Lower leg skin (tissue), 4 donors: ENCODE measurements at regions not wholly inside any gene's neighbourhood (a gene's known extent, or its start where the extent isn't known, plus 50 kb on each side); places are given as distances from the start of the nearest gene placed in this dataset.

Experiments used
- DNase-seq, 2 donors: peaks; one replicate each; pipeline ENCODE4 v3.0.0-alpha.2; 2019; ENCODE audit warnings: low spot score in 2 of 2
- H3K4me3 ChIP-seq: fragments of 200-600 bp; sonication (generic); 2 replicates; pipeline ENCODE4 v1.5.1; 2017; ENCODE audit warnings: mild to moderate bottlenecking, low read depth; ENCODE audit not compliant: poor library complexity, severe bottlenecking
- CTCF ChIP-seq, 3 donors: fragments of 450-650 bp; IDR thresholded peaks; one replicate each; pipeline ENCODE4 v1.5.1; 2016; ENCODE audit warnings: antibody characterized with exemption in 3 of 3, mild to moderate bottlenecking in 3 of 3, moderate library complexity in 2 of 3
- POLR2A ChIP-seq, 2 donors: fragments of 450-650 bp; IDR thresholded peaks; one replicate each; pipeline ENCODE4 v1.6.1; 2016 to 2017; ENCODE audit warnings: antibody characterized with exemption in 2 of 2, mild to moderate bottlenecking in 1 of 2, moderate library complexity in 1 of 2
- WGBS, 2 donors: methylation state at CpG; one replicate each; pipeline ENCODE4 v1.1.5; 2018; 5-methylcytosine and 5-hydroxymethylcytosine counted together
- intact Hi-C: fragments of 100-400 bp; cut with DNase I; formaldehyde crosslinking; loops from one replicate; pipeline ENCODE4 v1.15.0; 2023; ENCODE audit warnings: low total_unique reads

DNA sequence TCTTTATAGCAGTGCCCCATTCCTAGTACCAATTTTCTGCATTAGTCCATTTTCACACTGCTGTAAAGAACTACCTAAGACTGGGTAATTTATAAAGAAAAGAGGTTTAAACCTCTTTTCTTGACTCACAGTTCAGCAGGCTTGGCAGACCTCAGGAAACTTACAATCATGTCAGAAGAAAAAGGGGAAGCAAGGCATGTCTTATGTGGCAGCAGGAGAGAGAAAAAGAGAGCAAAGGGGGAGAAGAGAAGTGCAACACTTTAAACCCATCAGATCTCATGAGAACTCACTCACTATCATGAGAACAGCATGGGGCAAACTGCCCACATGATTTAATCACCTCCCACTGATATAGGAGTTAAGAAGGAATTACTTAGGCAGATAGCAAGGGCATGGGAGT, 101.6 kb upstream of the PLEKHG7 start:
- TF ChIP-seq CTCF (IDR thresholded peaks at IDR 0.05) (no peak), POLR2A (IDR thresholded peaks at IDR 0.05) (no peak)
- no peak overlapping the region for H3K4me3 ChIP-seq
- intact Hi-C loops, result no loop called here
- no peak for DNase-seq

- intact Hi-C loops, result no loop called here
- WGBS, 2 donors, result 90 to 100% methylated on average over 1 of the region's 1 CpG
- DNase-seq, result no peak
- TF ChIP-seq POLR2A (IDR thresholded peaks at IDR 0.05) (no peak), CTCF (IDR thresholded peaks at IDR 0.05) (no peak)
- H3K4me3 ChIP-seq, result no peak overlapping the region
Observed at GRCh38 chr12:92600052-92600451, 102.7 kb upstream of the PLEKHG7 start.

DNA sequence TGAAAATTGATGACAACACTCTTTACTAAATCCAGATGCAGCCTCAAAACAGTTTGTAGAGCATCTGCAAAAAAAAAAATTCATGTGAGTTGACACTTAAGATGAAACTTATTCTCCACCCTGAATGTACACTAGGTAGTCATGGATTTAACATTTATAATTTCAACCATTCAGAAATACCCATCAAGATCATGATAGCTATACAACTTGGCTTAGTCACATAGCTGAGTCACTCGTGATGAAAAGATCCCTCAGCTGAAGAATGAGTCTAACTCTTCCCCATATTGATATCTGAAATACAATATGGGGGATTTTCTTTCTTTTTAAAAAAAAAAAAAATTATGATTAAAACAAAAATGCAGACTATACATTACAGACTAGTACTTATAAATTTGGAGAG, 104.8 kb upstream of the PLEKHG7 start:
- no peak for DNase-seq
- intact Hi-C loops, result no loop called here
- no peak for TF ChIP-seq CTCF (IDR thresholded peaks at IDR 0.05)
- TF ChIP-seq POLR2A (IDR thresholded peaks at IDR 0.05), result no peak
- 44% methylated on average over 1 of the region's 1 CpG for WGBS, 2 donors
- H3K4me3 ChIP-seq, result no peak overlapping the region

DNA sequence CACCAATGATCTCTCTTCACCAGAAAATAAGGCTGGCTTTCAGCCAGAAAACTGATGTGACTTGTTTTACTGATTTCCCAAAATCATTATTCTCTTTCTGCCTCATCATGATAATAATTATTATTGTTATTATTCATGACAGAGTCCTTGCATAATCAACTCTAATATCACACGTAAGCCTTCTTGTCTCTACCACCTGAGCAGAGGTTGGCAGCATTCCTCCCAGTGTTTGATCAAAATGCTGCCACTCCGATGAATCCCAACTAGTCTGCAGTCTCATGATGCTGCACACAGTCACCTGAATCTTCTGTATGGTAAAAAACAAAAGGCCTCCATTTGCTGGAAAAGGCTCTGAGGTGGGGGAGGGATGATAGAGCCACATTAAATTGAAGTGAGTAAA, 105.7 kb upstream of the PLEKHG7 start:
- 38 to 57% methylated on average over 2 of the region's 2 CpGs for WGBS, 2 donors
- H3K4me3 ChIP-seq, result no peak overlapping the region
- intact Hi-C loops, result no loop called here
- no peak for DNase-seq
- TF ChIP-seq POLR2A (IDR thresholded peaks at IDR 0.05), result no peak
- no peak for TF ChIP-seq CTCF (IDR thresholded peaks at IDR 0.05)

- no peak for DNase-seq
- no peak overlapping the region for H3K4me3 ChIP-seq
- intact Hi-C loops, result no loop called here
- no peak for TF ChIP-seq POLR2A (IDR thresholded peaks at IDR 0.05)
- TF ChIP-seq CTCF (IDR thresholded peaks at IDR 0.05), result no peak
- 66 to 85% methylated on average over 7 of the region's 7 CpGs for WGBS, 2 donors
Observed at GRCh38 chr12:92596383-92596782, 106.4 kb upstream of the PLEKHG7 start.

- DNase-seq, result no peak
- no peak for TF ChIP-seq CTCF (IDR thresholded peaks at IDR 0.05)
- TF ChIP-seq POLR2A (IDR thresholded peaks at IDR 0.05), result no peak
- H3K4me3 ChIP-seq, result no peak overlapping the region
- WGBS, 2 donors, result 88 to 97% methylated on average over 1 of the region's 1 CpG
- intact Hi-C loops, result no loop called here
Observed at GRCh38 chr12:92595663-92596062, 107.1 kb upstream of the PLEKHG7 start.
